ENCODE measurements at regions not wholly inside any gene's neighbourhood (a gene's known extent, or its start where the extent isn't known, plus 50 kb on each side); places are given as distances from the start of the nearest gene placed in this dataset.

GRCh38 chr1:208542309-208542708 is 298.1 kb upstream of the PLXNA2 start:
- Mint-ChIP-seq H3K27me3 (ENCODE audit: unreplicated experiment) (no peaks in the 10 kb centered on the region), H3K4me3 (ENCODE audit: unreplicated experiment) (no peak overlapping the region), H3K36me3 (ENCODE audit: unreplicated experiment) (no peaks in the 10 kb centered on the region), H3K9me3 (ENCODE audit: unreplicated experiment) (peaks cover 2% of the 10 kb centered on the region), H3K4me1 (ENCODE audit: low read depth, unreplicated experiment) (peaks cover 9% of the 10 kb centered on the region), H3K27ac (ENCODE audit: unreplicated experiment) (no peak overlapping the region)
- TF ChIP-seq, protein P1, sequence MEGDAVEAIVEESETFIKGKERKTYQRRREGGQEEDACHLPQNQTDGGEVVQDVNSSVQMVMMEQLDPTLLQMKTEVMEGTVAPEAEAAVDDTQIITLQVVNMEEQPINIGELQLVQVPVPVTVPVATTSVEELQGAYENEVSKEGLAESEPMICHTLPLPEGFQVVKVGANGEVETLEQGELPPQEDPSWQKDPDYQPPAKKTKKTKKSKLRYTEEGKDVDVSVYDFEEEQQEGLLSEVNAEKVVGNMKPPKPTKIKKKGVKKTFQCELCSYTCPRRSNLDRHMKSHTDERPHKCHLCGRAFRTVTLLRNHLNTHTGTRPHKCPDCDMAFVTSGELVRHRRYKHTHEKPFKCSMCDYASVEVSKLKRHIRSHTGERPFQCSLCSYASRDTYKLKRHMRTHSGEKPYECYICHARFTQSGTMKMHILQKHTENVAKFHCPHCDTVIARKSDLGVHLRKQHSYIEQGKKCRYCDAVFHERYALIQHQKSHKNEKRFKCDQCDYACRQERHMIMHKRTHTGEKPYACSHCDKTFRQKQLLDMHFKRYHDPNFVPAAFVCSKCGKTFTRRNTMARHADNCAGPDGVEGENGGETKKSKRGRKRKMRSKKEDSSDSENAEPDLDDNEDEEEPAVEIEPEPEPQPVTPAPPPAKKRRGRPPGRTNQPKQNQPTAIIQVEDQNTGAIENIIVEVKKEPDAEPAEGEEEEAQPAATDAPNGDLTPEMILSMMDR (IDR thresholded peaks at IDR 0.05; ENCODE audit: partially characterized antibody, unreplicated experiment) = no peak
- no peak for DNase-seq

DNA sequence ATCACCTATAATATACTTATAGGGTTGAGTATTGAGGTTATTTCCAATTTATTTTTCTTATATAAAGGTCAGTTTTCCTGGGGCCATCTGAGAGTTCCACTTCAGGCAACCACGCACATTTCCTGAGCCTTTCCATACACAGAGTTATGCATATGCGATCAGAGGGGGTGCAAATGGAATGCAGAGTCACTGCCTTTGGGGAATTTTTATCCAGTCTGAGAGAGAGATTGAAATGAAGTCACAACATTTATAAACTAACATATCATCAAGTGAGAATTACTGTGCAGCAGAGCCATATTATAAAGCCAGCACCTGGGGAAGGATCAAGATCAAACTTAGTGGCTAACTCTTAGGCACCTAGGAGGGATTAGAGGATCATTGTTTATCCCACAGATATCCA is 299.9 kb upstream of the PLXNA2 start:
- Mint-ChIP-seq H3K4me1 (ENCODE audit: low read depth, unreplicated experiment) (peaks cover 4% of the 10 kb centered on the region), H3K4me3 (ENCODE audit: unreplicated experiment) (no peak overlapping the region), H3K36me3 (ENCODE audit: unreplicated experiment) (no peaks in the 10 kb centered on the region), H3K27me3 (ENCODE audit: unreplicated experiment) (no peaks in the 10 kb centered on the region), H3K9me3 (ENCODE audit: unreplicated experiment) (peaks cover 2% of the 10 kb centered on the region), H3K27ac (ENCODE audit: unreplicated experiment) (no peak overlapping the region)
- no peak for DNase-seq
- TF ChIP-seq, protein P1 (IDR thresholded peaks at IDR 0.05; ENCODE audit: partially characterized antibody, unreplicated experiment) = no peak

GRCh38 chr1:208544794-208545193 is 300.6 kb upstream of the PLXNA2 start:
- TF ChIP-seq, protein P1 (IDR thresholded peaks at IDR 0.05; ENCODE audit: partially characterized antibody, unreplicated experiment) = no peak
- Mint-ChIP-seq H3K4me3 (ENCODE audit: unreplicated experiment) (no peak overlapping the region), H3K27me3 (ENCODE audit: unreplicated experiment) (no peaks in the 10 kb centered on the region)

DNA sequence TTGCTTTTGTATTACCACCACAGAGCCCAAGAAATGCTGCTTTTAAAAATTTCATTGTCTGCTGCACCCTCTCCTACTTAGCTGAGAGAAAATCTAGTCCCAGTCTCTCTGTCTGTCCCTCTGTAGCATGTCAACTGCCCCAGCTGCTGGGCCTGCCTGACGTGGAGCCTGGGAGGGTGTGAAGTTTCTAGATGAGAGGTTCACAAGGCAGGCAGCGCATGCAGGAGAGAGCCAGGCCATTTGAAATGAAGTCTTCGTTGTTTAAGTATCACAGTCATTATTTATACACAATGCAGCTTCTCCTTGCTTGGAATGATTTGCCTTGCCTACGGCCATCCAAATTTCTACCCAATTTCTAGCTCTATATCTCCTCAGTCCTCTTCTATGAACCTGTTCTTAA is 306.8 kb upstream of the PLXNA2 start:
- DNase-seq = no peak
- no peak overlapping the region for H3K4me3 Mint-ChIP-seq (ENCODE audit: unreplicated experiment)
- no peak overlapping the region for H3K27ac Mint-ChIP-seq (ENCODE audit: unreplicated experiment)
- peaks cover 11% of the 10 kb centered on the region for H3K4me1 Mint-ChIP-seq (ENCODE audit: low read depth, unreplicated experiment)
- TF ChIP-seq, protein P1 (IDR thresholded peaks at IDR 0.05; ENCODE audit: partially characterized antibody, unreplicated experiment) = no peak
- no peaks in the 10 kb centered on the region for H3K27me3 Mint-ChIP-seq (ENCODE audit: unreplicated experiment)
- no peaks in the 10 kb centered on the region for H3K9me3 Mint-ChIP-seq (ENCODE audit: unreplicated experiment)
- H3K36me3 Mint-ChIP-seq (ENCODE audit: unreplicated experiment) = no peaks in the 10 kb centered on the region

More at GRCh38 chr1:208544794-208545193, 300.6 kb upstream of the PLXNA2 start:
- Mint-ChIP-seq H3K27ac (ENCODE audit: unreplicated experiment) (no peak overlapping the region), H3K4me1 (ENCODE audit: low read depth, unreplicated experiment) (peaks cover 4% of the 10 kb centered on the region), H3K36me3 (ENCODE audit: unreplicated experiment) (no peaks in the 10 kb centered on the region), H3K9me3 (ENCODE audit: unreplicated experiment) (peaks cover 2% of the 10 kb centered on the region)
- no peak for DNase-seq

DNA sequence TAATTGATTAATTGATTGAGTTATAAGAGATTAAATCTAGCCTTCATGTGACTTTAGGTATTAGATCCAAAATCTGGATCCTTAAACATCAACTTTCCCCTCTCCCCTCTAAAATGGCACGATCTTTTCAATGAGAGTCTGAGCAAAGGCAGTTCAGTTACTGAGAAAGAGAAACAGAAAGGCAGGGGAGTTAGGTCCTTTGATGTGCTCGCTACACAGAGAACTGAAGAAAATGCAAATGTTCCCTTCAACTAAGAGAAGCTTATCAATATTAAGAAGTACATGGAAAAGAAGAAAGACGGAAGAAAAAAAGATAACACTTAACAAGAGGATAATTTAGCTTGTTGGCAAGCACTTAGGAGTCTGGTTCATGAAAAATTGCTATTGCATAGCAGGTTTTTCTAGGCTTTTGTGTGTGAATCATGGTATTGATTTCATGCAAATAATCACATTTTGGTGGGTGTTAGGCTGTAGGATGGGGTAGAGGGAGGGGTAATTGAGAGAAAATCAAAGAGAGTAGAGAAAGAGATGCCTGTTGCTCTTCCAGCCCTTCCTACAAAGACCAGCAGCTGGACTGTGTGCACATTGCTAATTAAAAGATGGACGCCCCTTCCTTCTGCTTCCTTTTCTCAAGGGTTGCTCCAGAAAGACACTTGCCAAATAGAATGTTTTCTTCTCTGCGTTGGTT is 307.6 kb upstream of the PLXNA2 start:
- H3K27ac Mint-ChIP-seq (ENCODE audit: unreplicated experiment) = peak overlapping the region; percentile 41

More for the DNA sequence above, 307.6 kb upstream of the PLXNA2 start:
- TF ChIP-seq, protein P1 (IDR thresholded peaks at IDR 0.05; ENCODE audit: partially characterized antibody, unreplicated experiment) = no peak
- no peak overlapping the region for H3K4me3 Mint-ChIP-seq (ENCODE audit: unreplicated experiment)
- DNase-seq = no peak
- no peaks in the 10 kb centered on the region for H3K9me3 Mint-ChIP-seq (ENCODE audit: unreplicated experiment)
- peaks cover 9% of the 10 kb centered on the region for H3K4me1 Mint-ChIP-seq (ENCODE audit: low read depth, unreplicated experiment)
- H3K36me3 Mint-ChIP-seq (ENCODE audit: unreplicated experiment) = no peaks in the 10 kb centered on the region
- H3K27me3 Mint-ChIP-seq (ENCODE audit: unreplicated experiment) = no peaks in the 10 kb centered on the region
